ENCODE measurements at regions not wholly inside any gene's neighbourhood (a gene's known extent, or its start where the extent isn't known, plus 50 kb on each side); places are given as distances from the start of the nearest gene placed in this dataset.

DNA sequence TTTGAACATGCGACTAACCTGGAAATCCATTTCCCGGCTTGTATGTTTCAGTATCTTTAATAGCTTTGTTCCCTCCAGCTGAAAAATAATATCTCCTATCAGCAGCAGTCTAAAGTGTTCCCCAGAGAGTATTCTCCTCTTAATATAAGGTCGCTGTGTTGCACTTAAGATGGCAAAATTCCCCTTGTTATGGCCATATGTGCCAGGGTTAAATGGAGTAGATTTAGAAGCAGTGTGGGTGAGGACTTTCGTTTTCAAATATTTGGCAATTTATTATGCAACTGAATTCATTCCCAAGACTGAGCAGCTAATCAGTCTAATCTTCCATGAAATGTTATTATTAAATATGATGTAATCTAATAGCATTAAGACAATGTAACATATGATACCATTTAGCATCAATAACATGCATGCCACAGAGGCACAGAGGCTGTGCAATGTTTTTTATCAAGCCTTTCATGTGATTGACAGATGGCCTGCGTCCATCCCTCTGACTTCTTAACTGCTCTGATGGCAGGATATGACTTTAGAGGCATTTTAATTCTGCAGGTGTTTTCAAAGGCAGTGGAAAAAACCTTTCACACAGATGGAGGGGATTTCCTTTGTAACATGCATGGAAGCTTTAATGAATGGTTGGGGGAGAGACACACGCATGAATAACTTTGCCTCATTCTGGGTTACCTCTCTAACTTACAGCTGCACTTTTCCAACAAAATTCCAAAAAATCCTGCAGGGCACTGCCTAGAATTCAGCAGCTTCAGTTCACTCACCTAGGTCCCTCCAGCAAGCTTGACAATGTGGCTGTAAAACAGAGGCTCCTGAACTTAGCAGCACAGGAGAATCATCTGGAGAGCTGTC, 55.1 kb upstream of the ZPBP start:
- peak; percentile 43 for DNase-seq (ENCODE audit: extremely low spot score)
- CTCF ChIA-PET: interaction anchor here (0.8 to 5.4 kb wide), 11 partner anchors 13 to 322 kb away, joined by 3 to 24 read pairs (median 4); no protein-coding TSS in a partner anchor
- TF ChIP-seq, protein P1, sequence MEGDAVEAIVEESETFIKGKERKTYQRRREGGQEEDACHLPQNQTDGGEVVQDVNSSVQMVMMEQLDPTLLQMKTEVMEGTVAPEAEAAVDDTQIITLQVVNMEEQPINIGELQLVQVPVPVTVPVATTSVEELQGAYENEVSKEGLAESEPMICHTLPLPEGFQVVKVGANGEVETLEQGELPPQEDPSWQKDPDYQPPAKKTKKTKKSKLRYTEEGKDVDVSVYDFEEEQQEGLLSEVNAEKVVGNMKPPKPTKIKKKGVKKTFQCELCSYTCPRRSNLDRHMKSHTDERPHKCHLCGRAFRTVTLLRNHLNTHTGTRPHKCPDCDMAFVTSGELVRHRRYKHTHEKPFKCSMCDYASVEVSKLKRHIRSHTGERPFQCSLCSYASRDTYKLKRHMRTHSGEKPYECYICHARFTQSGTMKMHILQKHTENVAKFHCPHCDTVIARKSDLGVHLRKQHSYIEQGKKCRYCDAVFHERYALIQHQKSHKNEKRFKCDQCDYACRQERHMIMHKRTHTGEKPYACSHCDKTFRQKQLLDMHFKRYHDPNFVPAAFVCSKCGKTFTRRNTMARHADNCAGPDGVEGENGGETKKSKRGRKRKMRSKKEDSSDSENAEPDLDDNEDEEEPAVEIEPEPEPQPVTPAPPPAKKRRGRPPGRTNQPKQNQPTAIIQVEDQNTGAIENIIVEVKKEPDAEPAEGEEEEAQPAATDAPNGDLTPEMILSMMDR (IDR thresholded peaks at IDR 0.05; ENCODE audit: control extremely low read depth, extremely low read depth, low read depth, missing control alignments): no peak
- POLR2A ChIA-PET: no interaction called here

- no peak for DNase-seq (ENCODE audit: extremely low spot score)
Measured at GRCh38 chr7:50146692-50147091, 53.6 kb upstream of the ZPBP start.

DNA sequence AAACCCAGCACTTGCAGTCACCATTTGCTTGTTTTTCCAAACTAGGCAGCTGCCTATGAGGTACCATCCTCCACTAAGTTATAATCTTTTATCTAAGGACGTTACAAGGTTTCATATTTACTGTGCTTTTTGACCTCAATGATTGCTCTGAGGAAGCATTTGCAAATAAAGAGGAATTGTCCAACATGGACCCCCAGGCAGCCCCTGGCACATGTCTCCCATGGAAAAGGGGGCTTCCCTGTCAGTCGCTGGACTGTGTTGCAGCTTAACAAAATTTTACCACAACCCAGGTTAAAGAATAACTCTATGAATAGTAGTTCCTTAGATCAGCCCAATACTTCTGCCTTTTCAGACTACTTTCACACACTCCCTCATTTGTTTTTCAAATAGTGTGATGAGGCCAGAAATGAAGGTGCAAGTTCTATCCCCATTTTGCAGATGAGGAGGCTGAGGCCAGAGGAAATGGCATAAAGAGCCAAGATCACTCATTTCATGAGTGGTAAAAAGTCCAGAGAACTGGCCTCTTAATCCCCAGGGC, 52.8 kb upstream of the ZPBP start:
- DNase-seq (ENCODE audit: extremely low spot score): no peak
- TF ChIP-seq, protein P1 (IDR thresholded peaks at IDR 0.05; ENCODE audit: control extremely low read depth, extremely low read depth, low read depth, missing control alignments): no peak
- POLR2A ChIA-PET: no interaction called here
- CTCF ChIA-PET: interaction anchor here (1.2 to 5.4 kb wide), 8 partner anchors 10 to 271 kb away, joined by 3 to 34 read pairs (median 10); no protein-coding TSS in a partner anchor

More at GRCh38 chr7:50146692-50147091, 53.6 kb upstream of the ZPBP start:
- TF ChIP-seq, protein P1 (IDR thresholded peaks at IDR 0.05; ENCODE audit: control extremely low read depth, extremely low read depth, low read depth, missing control alignments): no peak
- CTCF ChIA-PET: interaction anchor here (1.5 to 5.4 kb wide), 5 partner anchors 9 to 270 kb away, joined by 4 to 24 read pairs (median 4); no protein-coding TSS in a partner anchor
- POLR2A ChIA-PET: no interaction called here

DNA sequence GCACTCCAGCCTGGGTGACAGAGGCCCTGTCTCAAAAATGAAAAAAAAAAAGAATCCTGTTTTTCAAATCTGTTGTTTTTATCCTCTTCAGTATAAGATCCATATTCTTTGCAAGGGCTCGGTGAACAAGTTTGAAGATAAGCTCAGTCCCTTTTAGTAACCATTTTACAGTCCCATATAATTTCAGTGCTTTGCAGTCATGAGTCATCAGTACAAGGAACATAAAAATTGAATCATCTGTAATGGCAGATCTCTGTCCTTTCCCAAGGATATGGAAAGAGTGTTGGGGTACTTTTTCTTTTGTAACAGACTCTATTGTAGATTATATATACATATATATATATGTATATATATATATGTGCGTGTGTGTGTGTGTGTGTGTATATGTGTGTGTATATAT, 52.2 kb upstream of the ZPBP start:
- TF ChIP-seq, protein P1 (IDR thresholded peaks at IDR 0.05; ENCODE audit: control extremely low read depth, extremely low read depth, low read depth, missing control alignments): no peak
- POLR2A ChIA-PET: no interaction called here
- CTCF ChIA-PET: interaction anchor here (0.9 to 4.4 kb wide), 9 partner anchors 7 to 272 kb away, joined by 3 to 34 read pairs (median 4); no protein-coding TSS in a partner anchor
- no peak for DNase-seq (ENCODE audit: extremely low spot score)
